ENCODE measurements at regions not wholly inside any gene's neighbourhood (a gene's known extent, or its start where the extent isn't known, plus 50 kb on each side); places are given as distances from the start of the nearest gene placed in this dataset.

- TF ChIP-seq CTCF (IDR thresholded peaks at IDR 0.05) (no peak), POLR2A (IDR thresholded peaks at IDR 0.05) (no peak)
Observed at GRCh38 chr2:223386984-223387383, 215.2 kb downstream of the SCG2 start.
